Hematopoietic multipotent progenitor cell treated with erythropoietin and hydrocortisone succinate and interleukin-3 and kit ligand, for 6 days (in vitro differentiated cells): ENCODE measurements at regions not wholly inside any gene's neighbourhood (a gene's known extent, or its start where the extent isn't known, plus 50 kb on each side); places are given as distances from the start of the nearest gene placed in this dataset.
"Not testable (repeated sequence)": the region's sequence is repeated elsewhere in the genome, so short reads cannot be mapped to it uniquely, and the experiment has no call there.

Experiments
- DNase-seq: peaks from one replicate; pipeline ENCODE4 v3.0.0-alpha.2; 2015

GRCh38 chr4:170949084-170949483, 859.3 kb upstream of the AADAT start:
- DNase-seq = no peak

- DNase-seq = no peak
Measured at GRCh38 chr4:170940043-170940724, 850.4 kb upstream of the AADAT start.

GRCh38 chr4:170938588-170938987, 848.8 kb upstream of the AADAT start:
- no peak for DNase-seq

GRCh38 chr4:170931321-170931720, 841.6 kb upstream of the AADAT start:
- DNase-seq = no peak

- DNase-seq = no peak
Measured at GRCh38 chr4:170888660-170889059, 798.9 kb upstream of the AADAT start.

- no peak for DNase-seq
Measured at GRCh38 chr4:170887396-170887795, 797.6 kb upstream of the AADAT start.

- no peak for DNase-seq
Measured at GRCh38 chr4:170884969-170885570, 795.3 kb upstream of the AADAT start.

GRCh38 chr4:170881646-170882045, 791.9 kb upstream of the AADAT start:
- DNase-seq = peak; percentile 5

- DNase-seq = peak; percentile 8
Measured at GRCh38 chr4:170875868-170876267, 786.1 kb upstream of the AADAT start.

- DNase-seq = no peak
Measured at GRCh38 chr4:170872794-170873193, 783.0 kb upstream of the AADAT start.

GRCh38 chr4:170868170-170868569, 778.4 kb upstream of the AADAT start:
- DNase-seq = no peak

GRCh38 chr4:170854097-170854496, 764.3 kb upstream of the AADAT start:
- DNase-seq = no peak

GRCh38 chr4:170853422-170854021, 763.8 kb upstream of the AADAT start:
- peak; percentile 72 for DNase-seq

GRCh38 chr4:170849969-170850368, 760.2 kb upstream of the AADAT start:
- no peak for DNase-seq

GRCh38 chr4:170827562-170828274, 738.0 kb upstream of the AADAT start:
- DNase-seq = no peak

GRCh38 chr4:170818786-170819185, 729.0 kb upstream of the AADAT start:
- peak; percentile 3 for DNase-seq

GRCh38 chr4:170805352-170805751, 715.6 kb upstream of the AADAT start:
- no peak for DNase-seq

GRCh38 chr4:170804930-170805329, 715.2 kb upstream of the AADAT start:
- no peak for DNase-seq

- DNase-seq = no peak
Measured at GRCh38 chr4:170803492-170803891, 713.7 kb upstream of the AADAT start.

GRCh38 chr4:170801771-170802170, 712.0 kb upstream of the AADAT start:
- no peak for DNase-seq

- DNase-seq = no peak
Measured at GRCh38 chr4:170794525-170794924, 704.8 kb upstream of the AADAT start.

GRCh38 chr4:170788540-170789051, 698.8 kb upstream of the AADAT start:
- DNase-seq = not testable (repeated sequence)

- no peak for DNase-seq
Measured at GRCh38 chr4:170777663-170778062, 687.9 kb upstream of the AADAT start.

GRCh38 chr4:170776983-170777382, 687.2 kb upstream of the AADAT start:
- DNase-seq = no peak
